ENCODE measurements at regions not wholly inside any gene's neighbourhood (a gene's known extent, or its start where the extent isn't known, plus 50 kb on each side); places are given as distances from the start of the nearest gene placed in this dataset.

DNA sequence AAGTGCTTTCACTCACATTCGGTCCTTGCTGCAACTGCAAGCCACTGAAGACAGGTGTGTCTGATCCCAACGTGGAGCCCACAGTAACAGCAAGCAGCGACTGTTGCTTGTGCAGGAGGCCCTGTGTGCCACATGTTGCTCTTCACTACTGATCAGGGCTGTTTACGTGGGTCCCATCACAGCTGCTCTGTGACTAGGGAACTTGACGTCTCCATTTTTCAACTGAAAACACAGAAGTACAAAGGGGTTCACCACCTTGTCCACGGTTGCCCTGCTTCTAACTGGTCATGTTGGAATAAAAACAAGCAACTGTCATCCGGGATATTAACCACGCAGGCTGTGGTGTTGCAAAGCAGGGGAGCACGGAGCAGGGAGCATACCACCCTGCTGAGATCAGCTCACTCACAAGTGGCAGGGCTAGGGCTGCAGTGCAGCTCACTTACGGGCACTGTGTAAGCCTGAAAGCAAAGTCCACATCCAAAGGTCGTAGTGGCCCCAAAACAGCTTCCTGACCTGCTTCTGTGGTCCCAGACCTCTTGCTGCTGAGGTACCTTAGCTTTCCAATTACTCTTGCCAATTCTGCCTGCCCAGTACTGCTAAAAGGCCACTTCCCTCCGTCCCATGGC lies 105.8 kb upstream of the DUSP22 start:
- TF ChIP-seq, protein P1, sequence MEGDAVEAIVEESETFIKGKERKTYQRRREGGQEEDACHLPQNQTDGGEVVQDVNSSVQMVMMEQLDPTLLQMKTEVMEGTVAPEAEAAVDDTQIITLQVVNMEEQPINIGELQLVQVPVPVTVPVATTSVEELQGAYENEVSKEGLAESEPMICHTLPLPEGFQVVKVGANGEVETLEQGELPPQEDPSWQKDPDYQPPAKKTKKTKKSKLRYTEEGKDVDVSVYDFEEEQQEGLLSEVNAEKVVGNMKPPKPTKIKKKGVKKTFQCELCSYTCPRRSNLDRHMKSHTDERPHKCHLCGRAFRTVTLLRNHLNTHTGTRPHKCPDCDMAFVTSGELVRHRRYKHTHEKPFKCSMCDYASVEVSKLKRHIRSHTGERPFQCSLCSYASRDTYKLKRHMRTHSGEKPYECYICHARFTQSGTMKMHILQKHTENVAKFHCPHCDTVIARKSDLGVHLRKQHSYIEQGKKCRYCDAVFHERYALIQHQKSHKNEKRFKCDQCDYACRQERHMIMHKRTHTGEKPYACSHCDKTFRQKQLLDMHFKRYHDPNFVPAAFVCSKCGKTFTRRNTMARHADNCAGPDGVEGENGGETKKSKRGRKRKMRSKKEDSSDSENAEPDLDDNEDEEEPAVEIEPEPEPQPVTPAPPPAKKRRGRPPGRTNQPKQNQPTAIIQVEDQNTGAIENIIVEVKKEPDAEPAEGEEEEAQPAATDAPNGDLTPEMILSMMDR (IDR thresholded peaks at IDR 0.05; ENCODE audit: low read length, missing control alignments): no peak
- H3K4me3 ChIP-seq (replicated peaks; ENCODE audit: low read depth, low read length): no peak overlapping the region
- DNase-seq (ENCODE audit: low read depth): no peak

DNA sequence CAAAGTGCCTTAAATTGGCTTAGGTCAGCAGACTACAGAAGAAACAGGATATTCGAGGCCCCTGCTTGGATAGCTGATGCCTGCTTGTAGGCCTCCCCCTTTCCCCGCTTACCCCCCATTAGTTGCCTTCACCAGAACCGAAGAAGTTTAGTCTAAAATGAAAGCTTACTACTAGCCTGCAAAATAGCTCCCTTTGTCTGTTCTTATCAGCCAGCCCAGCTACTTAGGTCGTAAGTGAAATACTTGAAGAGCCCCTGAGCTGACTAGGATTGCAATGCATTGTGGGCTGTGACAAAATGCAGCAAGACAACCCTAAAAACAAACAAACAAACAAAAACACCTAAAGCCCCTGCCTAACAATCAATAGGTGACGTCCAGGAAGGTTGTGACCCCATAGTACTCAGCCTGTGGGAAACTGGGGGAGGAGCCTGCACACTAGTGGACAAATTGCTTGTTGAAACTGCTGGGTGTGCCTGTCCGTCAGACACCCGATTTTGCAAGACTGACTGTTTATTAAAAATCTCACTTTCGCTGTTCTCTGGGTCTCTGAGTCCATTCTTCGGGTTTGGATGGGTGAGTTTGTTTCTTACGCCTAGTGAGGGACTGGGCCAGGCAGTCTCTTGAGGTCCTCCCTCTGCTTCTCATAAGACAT lies 105.0 kb upstream of the DUSP22 start:
- no peak overlapping the region for H3K4me3 ChIP-seq (replicated peaks; ENCODE audit: low read depth, low read length)
- TF ChIP-seq, protein P1 (IDR thresholded peaks at IDR 0.05; ENCODE audit: low read length, missing control alignments): no peak
- DNase-seq (ENCODE audit: low read depth): no peak

DNA sequence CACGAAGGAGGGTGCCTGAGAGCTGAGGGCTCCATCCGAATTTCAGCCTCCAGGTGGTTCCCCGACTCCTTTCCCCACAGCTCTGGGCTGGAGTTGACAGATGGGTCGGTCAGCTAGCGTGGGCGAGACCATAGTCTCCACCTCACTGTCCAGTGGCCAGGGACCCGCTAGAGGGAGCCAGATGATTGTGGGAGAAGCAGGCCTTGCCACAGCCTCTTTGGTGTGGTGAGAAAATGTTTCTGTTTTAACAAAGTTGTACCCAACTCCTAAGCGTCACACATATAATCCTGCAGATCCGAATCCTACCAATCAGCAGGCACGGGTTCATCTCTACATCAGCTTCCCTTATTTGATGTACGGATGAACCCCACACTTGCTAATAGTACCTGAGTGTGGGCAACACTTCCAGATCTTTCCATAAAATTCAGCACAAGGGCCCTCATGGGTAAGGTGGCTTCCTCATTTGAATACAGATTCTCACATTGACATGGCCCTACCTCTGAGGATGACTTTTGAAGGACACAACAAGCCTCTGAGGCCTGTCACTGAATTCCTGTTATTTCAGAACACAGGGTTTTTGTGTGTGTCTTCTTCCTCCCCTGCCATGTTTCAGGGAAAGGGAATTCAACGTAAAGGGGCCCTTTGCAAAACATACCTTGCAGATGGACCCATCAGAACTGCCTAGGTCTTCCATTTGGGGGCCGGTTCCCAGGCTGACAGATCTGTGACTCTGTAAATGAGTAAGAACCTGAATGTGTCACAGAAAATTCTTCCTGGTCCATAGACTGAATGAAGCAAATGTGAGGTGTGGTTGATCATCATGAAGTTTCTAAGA lies 103.2 kb upstream of the DUSP22 start:
- H3K4me3 ChIP-seq (replicated peaks; ENCODE audit: low read depth, low read length): no peak overlapping the region
- peak; percentile 82 for DNase-seq (ENCODE audit: low read depth)
- TF ChIP-seq, protein P1 (IDR thresholded peaks at IDR 0.05; ENCODE audit: low read length, missing control alignments): peak; percentile 88

DNA sequence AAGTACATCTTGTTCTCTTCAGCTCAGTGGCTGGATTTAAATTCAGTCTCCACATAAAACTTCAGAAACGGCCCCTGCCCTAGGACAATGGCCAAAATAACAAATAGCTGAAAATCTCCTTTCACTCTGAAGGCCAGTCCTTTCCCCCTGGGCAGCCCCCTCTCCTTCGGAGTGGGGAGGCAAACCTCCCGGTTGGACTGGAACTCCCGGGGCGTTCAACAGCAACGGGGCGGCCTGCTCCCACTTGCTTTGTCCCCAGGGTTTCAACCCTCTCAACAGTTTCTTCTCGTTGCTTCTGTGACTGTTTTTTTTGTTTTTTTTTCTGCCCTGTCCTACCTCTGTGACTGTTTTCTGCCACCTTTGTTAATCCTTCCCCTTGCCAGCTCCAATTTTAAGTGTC lies 102.6 kb upstream of the DUSP22 start:
- TF ChIP-seq, protein P1 (IDR thresholded peaks at IDR 0.05; ENCODE audit: low read length, missing control alignments): no peak
- H3K4me3 ChIP-seq (replicated peaks; ENCODE audit: low read depth, low read length): no peak overlapping the region
- no peak for DNase-seq (ENCODE audit: low read depth)

DNA sequence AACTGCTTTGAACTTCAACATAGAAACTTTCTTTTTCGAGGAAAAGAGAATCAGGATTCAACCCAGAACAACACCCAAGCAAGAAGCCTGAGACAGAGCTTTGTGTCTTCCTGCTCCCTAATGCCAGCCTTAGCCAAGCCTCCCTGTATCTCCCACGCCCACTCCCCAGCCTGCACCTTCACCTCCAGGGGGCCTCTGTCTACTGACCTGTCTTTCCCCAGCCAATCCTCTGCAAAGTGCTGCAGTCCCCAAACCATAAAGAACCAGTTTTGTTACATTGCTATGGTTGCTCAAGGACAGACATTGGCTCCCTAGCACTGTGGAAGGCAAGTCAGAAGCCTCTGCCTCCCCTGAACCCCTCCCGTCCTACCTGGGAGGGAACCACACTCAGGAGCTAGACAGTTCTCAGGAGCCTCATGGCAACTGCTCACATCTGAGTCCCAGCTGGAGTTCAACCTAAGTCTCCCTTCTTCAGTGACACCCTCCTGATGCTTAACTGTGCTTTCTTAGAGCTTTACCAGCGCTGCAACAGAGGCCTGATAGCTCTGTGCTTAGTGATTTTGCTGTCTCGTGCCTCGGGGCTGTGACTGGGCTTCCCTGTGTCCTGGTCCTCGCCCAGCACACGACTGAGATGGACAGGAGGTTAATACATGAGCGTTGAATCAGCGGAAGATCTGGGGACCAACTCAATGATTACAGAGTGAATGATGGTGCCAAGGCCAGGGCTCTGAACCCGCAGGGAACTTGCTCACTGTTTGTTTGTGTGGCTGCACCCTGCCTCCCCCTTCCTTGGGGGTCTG lies 101.5 kb upstream of the DUSP22 start:
- no peak overlapping the region for H3K4me3 ChIP-seq (replicated peaks; ENCODE audit: low read depth, low read length)
- DNase-seq (ENCODE audit: low read depth): no peak
- TF ChIP-seq, protein P1 (IDR thresholded peaks at IDR 0.05; ENCODE audit: low read length, missing control alignments): no peak

DNA sequence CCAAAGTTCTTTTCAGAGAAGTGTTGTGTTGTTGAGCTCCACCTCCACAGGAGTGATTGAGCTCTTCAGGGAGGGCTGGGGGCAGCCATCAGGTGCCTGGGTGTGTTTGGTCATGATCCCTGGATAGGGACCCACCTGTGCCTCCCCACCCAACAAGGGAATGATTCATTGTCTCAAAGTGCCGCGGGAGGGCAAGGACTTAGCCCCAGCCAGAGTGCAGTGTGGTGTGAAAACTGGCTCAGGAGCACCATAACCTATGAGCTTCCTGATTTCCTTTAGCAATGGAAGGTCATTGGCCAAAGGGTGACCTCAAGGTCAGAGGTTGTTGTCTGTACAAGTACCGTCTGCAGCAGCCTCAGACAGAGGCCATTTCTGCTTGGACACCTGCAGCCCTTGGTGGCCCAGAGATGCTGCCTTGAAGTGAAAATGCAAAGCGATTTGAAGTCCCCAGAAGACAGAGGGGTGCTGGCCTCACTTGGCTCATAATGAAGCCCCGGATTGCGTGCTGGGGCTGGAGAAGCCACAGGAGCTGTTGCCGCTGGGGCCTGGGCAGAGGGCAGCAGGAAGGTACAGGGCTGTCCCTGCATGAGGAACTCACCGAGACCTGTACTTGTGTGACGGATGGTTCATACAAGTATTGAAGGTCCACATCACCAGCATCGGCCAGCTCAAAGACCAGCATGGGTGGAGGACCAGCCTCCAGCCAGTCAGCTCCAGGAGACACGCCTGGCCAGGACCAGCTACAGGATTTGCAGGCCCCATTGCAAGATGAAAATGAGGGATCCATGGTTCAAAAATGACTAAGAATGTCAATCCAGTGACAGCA lies 100.6 kb upstream of the DUSP22 start:
- H3K4me3 ChIP-seq (replicated peaks; ENCODE audit: low read depth, low read length): no peak overlapping the region
- DNase-seq (ENCODE audit: low read depth): no peak
- TF ChIP-seq, protein P1 (IDR thresholded peaks at IDR 0.05; ENCODE audit: low read length, missing control alignments): no peak
